Endothelial cell of umbilical vein (primary cell): ENCODE measurements at regions not wholly inside any gene's neighbourhood (a gene's known extent, or its start where the extent isn't known, plus 50 kb on each side); places are given as distances from the start of the nearest gene placed in this dataset.

Experiments
- BruUV-seq: library from RNA; stranded (reverse); fragments of 400-500 nt; replicated peaks from 2 replicates; lab custom pipeline; 2021; lab: Mats Ljungman, UMichigan
- CTCF ChIA-PET: fragments of 300-600, 350-600 bp; sonication (Branson Sonifier 250); formaldehyde crosslinking; loops from one replicate; lab custom pipeline; 2021; ENCODE audit warnings: antibody characterized with exemption, inconsistent platforms; lab: Charles Lee
- POLR2A ChIA-PET: fragments of 300-600, 350-600 bp; sonication (Branson Sonifier 250); formaldehyde crosslinking; loops from one replicate; lab custom pipeline; 2021; ENCODE audit warnings: antibody characterized with exemption, inconsistent platforms; lab: Charles Lee
- DNase-seq: peaks from one replicate; pipeline ENCODE4 v3.0.0-alpha.2; 2011; ENCODE audit warnings: low read depth, low spot score
- FAIRE-seq: peaks from 2 replicates; lab custom pipeline; 2011; peaks lifted over from hg19 to GRCh38; lab: Jason Lieb, UNC
- H2AFZ ChIP-seq: 2 replicates; pipeline ENCODE4 v1.6.0; 2012; ENCODE audit warnings: low read depth, low read length, control low read depth, inconsistent platforms
- H3K27ac ChIP-seq: 2 replicates; pipeline ENCODE4 v1.5.1; 2011; ENCODE audit warnings: low read depth, mild to moderate bottlenecking, control low read depth, low read length, moderate library complexity; ENCODE audit not compliant: insufficient read depth
- H3K27me3 ChIP-seq, 2 experiments: 2 replicates each; pipeline versions ENCODE4 v1.6.0 to v1.6.1; 2011; ENCODE audit warnings: low read length in 2 of 2, mixed read lengths in 1 of 2; ENCODE audit not compliant: control insufficient read depth in 2 of 2, insufficient read depth in 2 of 2
- H3K36me3 ChIP-seq, 2 experiments: 2 replicates in 1 of 2; 3 replicates in 1 of 2; pipeline ENCODE4 v1.5.1; 2011; ENCODE audit warnings: low read length in 2 of 2, mild to moderate bottlenecking in 1 of 2, moderate library complexity in 1 of 2; ENCODE audit not compliant: control insufficient read depth in 2 of 2, insufficient read depth in 2 of 2; ENCODE audit errors: extremely low read depth in 1 of 2
- H3K4me1 ChIP-seq: 3 replicates; pipeline ENCODE4 v1.5.1; 2011; ENCODE audit warnings: mild to moderate bottlenecking, low read length; ENCODE audit not compliant: control insufficient read depth, insufficient read depth; ENCODE audit errors: extremely low read depth
- H3K4me2 ChIP-seq: 2 replicates; pipeline ENCODE4 v1.6.1; 2011; ENCODE audit warnings: low read length, control low read depth, mixed read lengths; ENCODE audit not compliant: insufficient read depth
- H3K4me3 ChIP-seq, 3 experiments: fragments of 200-600 bp in 1 of 3; sonication (generic), shearing (Covaris generic) in 1 of 3; replicated peaks in 1 of 3; 2 replicates each; pipeline ENCODE4 v1.5.1; 2011 to 2016; ENCODE audit warnings: control low read depth in 3 of 3, low read length in 3 of 3, mild to moderate bottlenecking in 2 of 3, inconsistent platforms in 1 of 3, low read depth in 1 of 3, moderate library complexity in 1 of 3; ENCODE audit not compliant: insufficient read depth in 1 of 3
- H3K79me2 ChIP-seq: 2 replicates; pipeline ENCODE4 v1.6.0; 2012; ENCODE audit warnings: low read length, inconsistent platforms; ENCODE audit not compliant: control insufficient read depth, insufficient read depth
- H3K9ac ChIP-seq: replicated peaks from 2 replicates; pipeline ENCODE3; 2011; ENCODE audit warnings: low read length, control low read depth; ENCODE audit not compliant: insufficient read depth; ENCODE audit errors: extremely low read depth
- H3K9me1 ChIP-seq: replicated peaks from 3 replicates; pipeline ENCODE4 v1.6.0; 2011; ENCODE audit warnings: mild to moderate bottlenecking, low read length; ENCODE audit not compliant: control insufficient read depth, insufficient read depth; ENCODE audit errors: extremely low read depth
- H3K9me3 ChIP-seq: replicated peaks from 2 replicates; pipeline ENCODE4 v1.5.1; 2012; ENCODE audit warnings: low read length, inconsistent platforms; ENCODE audit not compliant: control insufficient read depth, insufficient read depth
- H4K20me1 ChIP-seq: replicated peaks from 2 replicates; pipeline ENCODE3; 2011; ENCODE audit warnings: mild to moderate bottlenecking, low read length; ENCODE audit not compliant: control insufficient read depth, insufficient read depth; ENCODE audit errors: extremely low read depth
- CTCF ChIP-seq, 2 donors: IDR thresholded peaks; 1 replicate in 1 of 2; 2 replicates in 1 of 2; pipeline ENCODE4 v1.5.1; 2011; ENCODE audit warnings: low read length in 2 of 2, mild to moderate bottlenecking in 2 of 2, moderate library complexity in 2 of 2, control low read depth in 1 of 2, inconsistent platforms in 1 of 2, low read depth in 1 of 2; ENCODE audit not compliant: insufficient read depth in 1 of 2; ENCODE audit errors: extremely low read depth in 1 of 2
- EZH2 ChIP-seq: IDR thresholded peaks from 2 replicates; pipeline ENCODE4 v1.6.1; 2012; ENCODE audit warnings: borderline replicate concordance, low read depth, mild to moderate bottlenecking, moderate library complexity, low read length, inconsistent platforms; ENCODE audit not compliant: severe bottlenecking
- FOS ChIP-seq: IDR thresholded peaks from 2 replicates; pipeline ENCODE4 v1.6.1; 2011; ENCODE audit warnings: mild to moderate bottlenecking, low read length, moderate library complexity, borderline replicate concordance; ENCODE audit not compliant: insufficient read depth
- MAX ChIP-seq: IDR thresholded peaks from 2 replicates; pipeline ENCODE4 v1.6.1; 2011; ENCODE audit not compliant: insufficient read depth, insufficient read length
- MYC ChIP-seq: IDR thresholded peaks from one replicate; pipeline ENCODE4 v1.6.1; 2011; ENCODE audit warnings: mild to moderate bottlenecking, low read depth, low read length
- POLR2A ChIP-seq: IDR thresholded peaks from 2 replicates; pipeline ENCODE4 v1.6.1; 2012; ENCODE audit warnings: low read depth, mild to moderate bottlenecking, control low read depth, low read length
- POLR2AphosphoS5 ChIP-seq: IDR thresholded peaks from 2 replicates; pipeline ENCODE4 v1.6.1; 2012; ENCODE audit warnings: low read depth, mild to moderate bottlenecking, control low read depth, low read length, moderate library complexity; ENCODE audit not compliant: insufficient read depth
- dilution Hi-C: fragments of 300-500 bp; cut with MboI; formaldehyde crosslinking; loops from one replicate; pipeline ENCODE4 v1.15.0; 2019; ENCODE audit warnings: low sequenced_read_pairs; ENCODE audit not compliant: extremely low pct_ligation_motif_present
- intact Hi-C: fragments of 100-400 bp; cut with micrococcal nuclease; formaldehyde crosslinking; loops from one replicate; pipeline ENCODE4 v1.10.0; 2022

GRCh38 chr1:63073309-63074306 lies 248.8 kb upstream of the FOXD3 start:
- Histone ChIP-seq H3K27ac (no peak overlapping the region), H3K9ac (no peak overlapping the region), H3K79me2 (no peaks in the 10 kb centered on the region), H3K9me1 (no peaks in the 10 kb centered on the region), H3K4me3 (no peak overlapping the region), H3K9me3 (no peaks in the 10 kb centered on the region), H3K4me2 (no peak overlapping the region), H2AFZ (peak overlapping the region; percentile 6), H4K20me1 (no peaks in the 10 kb centered on the region), H3K4me1 (no peaks in the 10 kb centered on the region), H3K27me3 (peaks cover 19 to 32% of the 10 kb centered on the region in 2 experiments), H3K36me3 (no peaks in the 10 kb centered on the region)
- no peak for FAIRE-seq
- dilution Hi-C loops (no loop called here), intact Hi-C loops (no loop called here)
- DNase-seq = no peak
- ChIA-PET POLR2A (no interaction called here), CTCF (no interaction called here)
- TF ChIP-seq CTCF (IDR thresholded peaks at IDR 0.05; ENCODE audit: extremely low read depth in 1 of 2, insufficient read depth in 1 of 2, low read depth in 1 of 2, low read length in 2 of 2) (no peak), MAX (no peak), POLR2A (no peak), MYC (no peak), POLR2AphosphoS5 (no peak), FOS (no peak), EZH2 (peak; percentile 21)
- BruUV-seq = no TSS peak
